HEK293 (cell line): ENCODE measurements at regions not wholly inside any gene's neighbourhood (a gene's known extent, or its start where the extent isn't known, plus 50 kb on each side); places are given as distances from the start of the nearest gene placed in this dataset.

Experiments used
- CTCF ChIA-PET: fragments of 350-600 bp; formaldehyde crosslinking; extraction: SDS; loops from one replicate; lab custom pipeline; 2021; ENCODE audit warnings: antibody characterized with exemption; lab: Yijun Ruan, JAX
- POLR2A ChIA-PET: fragments of 300-600 bp; formaldehyde crosslinking; extraction: SDS; loops from one replicate; lab custom pipeline; 2020; ENCODE audit warnings: antibody characterized with exemption, inconsistent platforms; lab: Yijun Ruan, JAX
- H3K27ac ChIP-seq: fragments of 200-500 bp; sonication (Bioruptor generic); 2 replicates; pipeline ENCODE4 v1.5.1; 2014; ENCODE audit warnings: low read depth, low read length, control low read depth, inconsistent platforms; ENCODE audit errors: extremely low read depth
- H3K36me3 ChIP-seq, 2 experiments: fragments of 200-500 bp in 1 of 2; sonication (Bioruptor generic) in 1 of 2; 1 replicate in 1 of 2; 2 replicates in 1 of 2; pipeline ENCODE4 v1.5.1; 2014 to 2017; ENCODE audit warnings: inconsistent platforms in 2 of 2, low read length in 2 of 2; ENCODE audit not compliant: control insufficient read depth in 2 of 2, insufficient read depth in 1 of 2
- H3K4me1 ChIP-seq: fragments of 200-500 bp; sonication (Bioruptor generic); 2 replicates; pipeline ENCODE4 v1.5.1; 2014; ENCODE audit warnings: mild to moderate bottlenecking, low read length, inconsistent platforms; ENCODE audit not compliant: control insufficient read depth, insufficient read depth
- H3K4me3 ChIP-seq: 2 replicates; pipeline ENCODE4 v1.5.1; 2011; ENCODE audit warnings: low read depth, mild to moderate bottlenecking, control low read depth, low read length, moderate library complexity
- H3K9me3 ChIP-seq: fragments of 200-500 bp; sonication (Bioruptor generic); 2 replicates; pipeline ENCODE4 v1.5.1; 2014; ENCODE audit warnings: low read depth, low read length, inconsistent platforms; ENCODE audit not compliant: control insufficient read depth, insufficient read depth
- ATF2 ChIP-seq: fragments of 450-650 bp; formaldehyde crosslinking; IDR thresholded peaks from 2 replicates; pipeline ENCODE4 v1.5.1; 2016; ENCODE audit warnings: missing biosample characterization, missing genetic modification characterization, low read depth
- GLI2 ChIP-seq: fragments of 450-650 bp; formaldehyde crosslinking; IDR thresholded peaks from 2 replicates; pipeline ENCODE4; 2017; ENCODE audit warnings: missing biosample characterization, missing genetic modification characterization, low read depth, borderline replicate concordance
- MYNN ChIP-seq: fragments of 450-650 bp; formaldehyde crosslinking; IDR thresholded peaks from 2 replicates; pipeline ENCODE4 v1.5.1; 2016; ENCODE audit warnings: missing biosample characterization, missing genetic modification characterization, borderline replicate concordance
- PRDM1 ChIP-seq: fragments of 450-650 bp; formaldehyde crosslinking; IDR thresholded peaks from 2 replicates; pipeline ENCODE4; 2016; ENCODE audit warnings: missing biosample characterization, missing genetic modification characterization
- SCRT1 ChIP-seq: fragments of 450-650 bp; formaldehyde crosslinking; IDR thresholded peaks from 2 replicates; pipeline ENCODE4 v1.5.1; 2016; ENCODE audit warnings: missing biosample characterization, missing genetic modification characterization, borderline replicate concordance
- SCRT2 ChIP-seq: fragments of 450-650 bp; formaldehyde crosslinking; IDR thresholded peaks from 2 replicates; pipeline ENCODE4 v1.5.1; 2016; ENCODE audit warnings: missing biosample characterization, missing genetic modification characterization
- TRIM28 ChIP-seq: IDR thresholded peaks from 2 replicates; pipeline ENCODE4 v1.6.1; 2011; ENCODE audit warnings: low read length, control low read depth, borderline replicate concordance
- ZBTB21 ChIP-seq: fragments of 450-650 bp; formaldehyde crosslinking; IDR thresholded peaks from 2 replicates; pipeline ENCODE4 v1.5.1; 2017; ENCODE audit warnings: missing biosample characterization, missing genetic modification characterization
- ZBTB7A ChIP-seq: fragments of 450-650 bp; formaldehyde crosslinking; IDR thresholded peaks from 2 replicates; pipeline ENCODE4 v1.5.1; 2016; ENCODE audit warnings: low read depth, missing biosample characterization, missing genetic modification characterization
- ZIC2 ChIP-seq: fragments of 450-650 bp; formaldehyde crosslinking; IDR thresholded peaks from 2 replicates; pipeline ENCODE4 v1.5.1; 2016; ENCODE audit warnings: missing biosample characterization, missing genetic modification characterization
- ZNF132 ChIP-seq: fragments of 450-650 bp; formaldehyde crosslinking; IDR thresholded peaks from 2 replicates; pipeline ENCODE4 v1.5.1; 2017; ENCODE audit warnings: missing biosample characterization, missing genetic modification characterization, borderline replicate concordance
- ZNF184 ChIP-seq: fragments of 450-650 bp; IDR thresholded peaks from 2 replicates; pipeline ENCODE4 v1.5.1; 2018; ENCODE audit warnings: missing biosample characterization, mild to moderate bottlenecking, missing genetic modification characterization
- ZNF221 ChIP-seq: fragments of 450-650 bp; formaldehyde crosslinking; IDR thresholded peaks from 2 replicates; pipeline ENCODE4 v1.5.1; 2017; ENCODE audit warnings: missing biosample characterization, missing genetic modification characterization, borderline replicate concordance
- ZNF274 ChIP-seq, 2 experiments: fragments of 200-500 bp in 1 of 2; fragments of 450-650 bp in 1 of 2; sonication (Bioruptor generic) in 1 of 2; formaldehyde crosslinking in 1 of 2; IDR thresholded peaks; 2 replicates each; pipeline versions ENCODE4 v1.5.1 to v1.6.1; 2014 to 2016; ENCODE audit warnings: borderline replicate concordance in 1 of 2, inconsistent platforms in 1 of 2, low read length in 1 of 2, missing biosample characterization in 1 of 2, missing genetic modification characterization in 1 of 2
- ZNF302 ChIP-seq: fragments of 450-650 bp; formaldehyde crosslinking; IDR thresholded peaks from 2 replicates; pipeline ENCODE4 v1.5.1; 2016; ENCODE audit warnings: missing biosample characterization, missing genetic modification characterization, low read depth
- ZNF335 ChIP-seq: fragments of 450-650 bp; formaldehyde crosslinking; conservative IDR thresholded peaks from 2 replicates; pipeline ENCODE4 v1.5.1; 2016; ENCODE audit warnings: missing biosample characterization, missing genetic modification characterization
- ZNF473 ChIP-seq: fragments of 450-650 bp; formaldehyde crosslinking; IDR thresholded peaks from 2 replicates; pipeline ENCODE4 v1.5.1; 2017; ENCODE audit warnings: missing biosample characterization, missing genetic modification characterization
- ZNF48 ChIP-seq: fragments of 450-650 bp; formaldehyde crosslinking; IDR thresholded peaks from 2 replicates; pipeline ENCODE4 v1.5.1; 2016; ENCODE audit warnings: missing biosample characterization, missing genetic modification characterization
- ZNF530 ChIP-seq: fragments of 450-650 bp; formaldehyde crosslinking; IDR thresholded peaks from 2 replicates; pipeline ENCODE4 v1.5.1; 2016; ENCODE audit warnings: low read depth, missing biosample characterization, missing genetic modification characterization
- ZNF555 ChIP-seq: fragments of 450-650 bp; formaldehyde crosslinking; conservative IDR thresholded peaks from 2 replicates; pipeline ENCODE4 v1.5.1; 2017; ENCODE audit warnings: missing biosample characterization, mild to moderate bottlenecking, missing genetic modification characterization, inconsistent platforms
- ZNF571 ChIP-seq: fragments of 450-650 bp; formaldehyde crosslinking; IDR thresholded peaks from 2 replicates; pipeline ENCODE4 v1.5.0; 2017; ENCODE audit warnings: missing biosample characterization, missing genetic modification characterization
- ZNF585B ChIP-seq: fragments of 450-650 bp; formaldehyde crosslinking; IDR thresholded peaks from 2 replicates; pipeline ENCODE4 v1.5.1; 2016; ENCODE audit warnings: missing biosample characterization, missing genetic modification characterization
- ZNF707 ChIP-seq: fragments of 450-650 bp; formaldehyde crosslinking; IDR thresholded peaks from 2 replicates; pipeline ENCODE4 v1.5.1; 2016; ENCODE audit warnings: missing biosample characterization, missing genetic modification characterization
- ZNF776 ChIP-seq: fragments of 450-650 bp; formaldehyde crosslinking; IDR thresholded peaks from 2 replicates; pipeline ENCODE4 v1.5.0; 2017; ENCODE audit warnings: missing biosample characterization, missing genetic modification characterization, borderline replicate concordance
- ZSCAN16 ChIP-seq: fragments of 450-650 bp; formaldehyde crosslinking; IDR thresholded peaks from 2 replicates; pipeline ENCODE4 v1.5.1; 2016; ENCODE audit warnings: missing biosample characterization, missing genetic modification characterization

- TF ChIP-seq ZNF184 (tag by site-specific recombination): no peak
- TF ChIP-seq ZSCAN16 (tag by site-specific recombination): no peak
These were observed 532.1 kb downstream of the BUD13 start (continued) for GRCh38 chr11:116240710-116241109.

GRCh38 chr11:116239247-116239646 is 533.5 kb downstream of the BUD13 start:
- TF ChIP-seq GLI2 (tag by site-specific recombination) (no peak), ZNF335 (no peak), SCRT1 (tag by site-specific recombination) (no peak)
- Histone ChIP-seq H3K36me3 (no peaks in the 10 kb centered on the region), H3K4me1 (no peaks in the 10 kb centered on the region), H3K27ac (no peak overlapping the region), H3K9me3 (no peaks in the 10 kb centered on the region), H3K4me3 (no peak overlapping the region)
- ChIA-PET CTCF (interaction anchor here (0.6 kb wide), 1 partner anchor 20 kb away, joined by 3 read pairs; no protein-coding TSS in a partner anchor), POLR2A (no interaction called here)

- Histone ChIP-seq H3K4me1 (peaks cover 5% of the 10 kb centered on the region; the same call in 1 of the 2 replicates), H3K27ac (no peak overlapping the region), H3K4me3 (no peak overlapping the region), H3K9me3 (no peaks in the 10 kb centered on the region), H3K36me3 (no peaks in the 10 kb centered on the region)
- CTCF ChIA-PET: interaction anchor here (0.8 to 1.0 kb wide), 2 partner anchors 11 to 18 kb away, joined by 4 to 6 read pairs; no protein-coding TSS in a partner anchor
- TF ChIP-seq ZIC2 (tag by site-specific recombination): peak; percentile 87
- TF ChIP-seq ZNF274 (IDR thresholded peaks at IDR 0.05; ENCODE audit: low read length): no peak
- no peak for TF ChIP-seq ZNF274 (tag by site-specific recombination; IDR thresholded peaks at IDR 0.05; ENCODE audit: borderline replicate concordance)
- POLR2A ChIA-PET: no interaction called here
These were observed 537.7 kb downstream of the BUD13 start for GRCh38 chr11:116234989-116235568.

- POLR2A ChIA-PET: no interaction called here
- CTCF ChIA-PET: interaction anchor here (0.7 to 0.8 kb wide), 2 partner anchors 17 to 1047 kb away, joined by 4 read pairs; no protein-coding TSS in a partner anchor
- no peak for TF ChIP-seq TRIM28
- TF ChIP-seq, all 188 proteins: peak for 0
- H3K9me3 ChIP-seq: no peaks in the 10 kb centered on the region
- H3K27ac ChIP-seq: no peak overlapping the region
- no peaks in the 10 kb centered on the region for H3K36me3 ChIP-seq
- peaks cover 5% of the 10 kb centered on the region; the same call in 1 of the 2 replicates for H3K4me1 ChIP-seq
- H3K4me3 ChIP-seq: no peak overlapping the region
These were observed 539.2 kb downstream of the BUD13 start for GRCh38 chr11:116233561-116233960.

- CTCF ChIA-PET: interaction anchor here (5.3 kb wide), 1 partner anchor 16 kb away, joined by 30 read pairs; no protein-coding TSS in a partner anchor
- TF ChIP-seq ZNF571 (tag by site-specific recombination) (no peak), ZNF530 (no peak), ZNF221 (no peak), ZNF707 (tag by site-specific recombination) (no peak), ATF2 (tag by site-specific recombination) (no peak), SCRT2 (tag by site-specific recombination) (no peak), ZNF473 (no peak), MYNN (no peak), ZNF48 (tag by site-specific recombination) (no peak), ZNF776 (tag by site-specific recombination) (no peak), ZNF585B (tag by site-specific recombination) (no peak), ZBTB21 (peak; percentile 79), ZNF132 (tag by site-specific recombination) (no peak), ZBTB7A (tag by site-specific recombination) (no peak), PRDM1 (tag by site-specific recombination) (no peak; the same call in 1 of the 2 replicates), ZNF555 (tag by site-specific recombination) (no peak), ZNF302 (tag by site-specific recombination) (no peak)
These were observed 540.4 kb downstream of the BUD13 start for GRCh38 chr11:116232364-116232828.

More at GRCh38 chr11:116232364-116232828, 540.4 kb downstream of the BUD13 start:
- H3K4me3 ChIP-seq: no peak overlapping the region
- POLR2A ChIA-PET: no interaction called here
- peaks cover 5% of the 10 kb centered on the region; the same call in 1 of the 2 replicates for H3K4me1 ChIP-seq
- H3K9me3 ChIP-seq: no peaks in the 10 kb centered on the region
- no peaks in the 10 kb centered on the region for H3K36me3 ChIP-seq
- H3K27ac ChIP-seq: no peak overlapping the region
